ENCODE measurements at regions not wholly inside any gene's neighbourhood (a gene's known extent, or its start where the extent isn't known, plus 50 kb on each side); places are given as distances from the start of the nearest gene placed in this dataset.
A peak's percentile ranks its signal among the peaks of the same experiment; 100 is the strongest.

DNA sequence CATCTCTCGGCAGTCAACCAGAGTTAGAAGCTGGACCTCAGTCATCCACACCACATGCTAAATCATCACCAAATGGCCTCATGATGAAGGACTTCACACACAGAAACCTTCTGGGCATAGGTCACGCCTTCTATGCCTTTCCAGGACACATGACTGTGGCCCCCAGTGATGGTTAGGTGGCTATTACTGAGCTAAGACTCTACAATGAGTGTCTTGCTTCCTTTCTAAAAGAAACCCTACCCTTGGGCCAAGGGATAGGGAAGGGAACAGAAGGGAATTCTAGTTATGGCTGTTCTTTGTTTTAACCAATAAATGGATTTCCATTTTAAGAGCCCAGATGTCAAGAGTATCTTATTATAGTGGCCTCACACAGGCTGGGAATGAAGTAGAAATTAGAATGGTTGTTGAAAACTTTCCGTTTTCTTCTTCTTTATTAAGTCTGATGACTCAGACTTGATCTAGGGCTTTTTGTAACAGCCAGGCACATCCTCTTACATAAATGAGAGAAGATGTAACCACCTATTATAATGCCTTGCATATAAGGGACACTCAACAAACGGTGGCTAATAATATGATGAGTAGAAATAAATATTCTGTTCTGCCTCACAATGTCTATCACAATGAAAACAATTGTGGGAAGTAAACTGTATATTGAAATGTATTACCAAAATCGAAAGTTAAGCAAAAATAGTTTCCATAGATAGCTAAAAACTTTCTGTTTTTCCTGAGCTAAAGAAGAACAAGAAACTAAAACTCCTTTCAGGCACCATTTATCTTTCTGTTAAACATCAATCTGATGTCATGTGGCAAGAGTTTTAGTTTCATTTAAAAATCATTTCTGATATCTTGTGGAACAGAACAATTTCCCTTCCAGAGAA, 62.5 kb upstream of the TOMM7 start:
- Histone ChIP-seq H3K4me2 (ENCODE audit: control insufficient read depth, extremely low read depth, insufficient read depth, low read depth, low read length) (peak overlapping the region; percentile 12), H3K9me1 (ENCODE audit: control insufficient read depth, extremely low read depth, insufficient read depth, low read length) (no peaks in the 10 kb centered on the region), H3K36me3 (ENCODE audit: control insufficient read depth in 2 of 2, extremely low read depth in 1 of 2, insufficient read depth in 2 of 2, low read length in 2 of 2) (peaks cover 0 to 4% of the 10 kb centered on the region in 2 experiments), H3K27me3 (ENCODE audit: control insufficient read depth, extremely low read depth, insufficient read depth, low read length) (no peaks in the 10 kb centered on the region), H3K4me3 (ENCODE audit: control insufficient read depth in 2 of 3, extremely low read depth in 1 of 3, insufficient read depth in 2 of 3, low read depth in 1 of 3, low read length in 3 of 3) (no peak overlapping the region), H3K27ac (ENCODE audit: control insufficient read depth, insufficient read depth, low read length) (no peak overlapping the region), H3K79me2 (ENCODE audit: control insufficient read depth, insufficient read depth, low read length) (no peaks in the 10 kb centered on the region), H3K9me3 (ENCODE audit: control insufficient read depth, low read depth, low read length) (no peaks in the 10 kb centered on the region), H3K9ac (ENCODE audit: control insufficient read depth, extremely low read depth, insufficient read depth, low read length) (no peak overlapping the region), H4K20me1 (ENCODE audit: control insufficient read depth, extremely low read depth, insufficient read depth, low read length) (no peaks in the 10 kb centered on the region), H2AFZ (ENCODE audit: control insufficient read depth, low read length) (no peak overlapping the region), H3K4me1 (ENCODE audit: control insufficient read depth, extremely low read depth, insufficient read depth, low read length) (peaks cover 6% of the 10 kb centered on the region)
- dilution Hi-C loops (cut with MboI; ENCODE audit: extremely low pct_ligation_motif_present, low sequenced_read_pairs): no loop called here
- TF ChIP-seq EZH2 (IDR thresholded peaks at IDR 0.05; ENCODE audit: low read length): no peak
- TF ChIP-seq, protein P1, sequence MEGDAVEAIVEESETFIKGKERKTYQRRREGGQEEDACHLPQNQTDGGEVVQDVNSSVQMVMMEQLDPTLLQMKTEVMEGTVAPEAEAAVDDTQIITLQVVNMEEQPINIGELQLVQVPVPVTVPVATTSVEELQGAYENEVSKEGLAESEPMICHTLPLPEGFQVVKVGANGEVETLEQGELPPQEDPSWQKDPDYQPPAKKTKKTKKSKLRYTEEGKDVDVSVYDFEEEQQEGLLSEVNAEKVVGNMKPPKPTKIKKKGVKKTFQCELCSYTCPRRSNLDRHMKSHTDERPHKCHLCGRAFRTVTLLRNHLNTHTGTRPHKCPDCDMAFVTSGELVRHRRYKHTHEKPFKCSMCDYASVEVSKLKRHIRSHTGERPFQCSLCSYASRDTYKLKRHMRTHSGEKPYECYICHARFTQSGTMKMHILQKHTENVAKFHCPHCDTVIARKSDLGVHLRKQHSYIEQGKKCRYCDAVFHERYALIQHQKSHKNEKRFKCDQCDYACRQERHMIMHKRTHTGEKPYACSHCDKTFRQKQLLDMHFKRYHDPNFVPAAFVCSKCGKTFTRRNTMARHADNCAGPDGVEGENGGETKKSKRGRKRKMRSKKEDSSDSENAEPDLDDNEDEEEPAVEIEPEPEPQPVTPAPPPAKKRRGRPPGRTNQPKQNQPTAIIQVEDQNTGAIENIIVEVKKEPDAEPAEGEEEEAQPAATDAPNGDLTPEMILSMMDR (optimal IDR thresholded peaks at IDR 0.05 in 1 of 3, IDR thresholded peaks at IDR 0.05 in 1 of 3, conservative IDR thresholded peaks at IDR 0.05 in 1 of 3; ENCODE audit: extremely low read depth in 1 of 3, insufficient read depth in 2 of 3, low read length in 3 of 3): no peak
- FAIRE-seq (no peak), DNase-seq (ENCODE audit: low read depth, low spot score) (no peak)

DNA sequence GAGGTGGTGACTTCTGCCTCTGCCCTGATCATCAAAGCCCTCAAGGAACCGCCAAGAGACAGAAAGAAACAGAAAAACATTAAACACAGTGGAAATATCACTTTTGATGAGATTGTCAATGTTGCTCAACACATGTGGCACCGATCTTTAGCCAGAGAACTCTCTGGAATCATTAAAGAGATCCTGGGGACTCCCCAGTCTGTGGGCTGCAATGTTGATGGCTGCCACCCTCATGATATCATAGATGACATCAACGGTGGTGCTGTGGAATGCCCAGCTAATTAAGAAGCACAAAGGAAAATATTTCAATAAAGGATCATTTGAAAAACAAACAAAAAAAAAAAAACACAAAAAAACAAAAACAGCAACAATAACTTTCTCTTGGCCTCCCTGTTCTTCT, 59.5 kb upstream of the TOMM7 start:
- Histone ChIP-seq H3K4me1 (ENCODE audit: control insufficient read depth, extremely low read depth, insufficient read depth, low read length) (peaks cover 6% of the 10 kb centered on the region), H3K27ac (ENCODE audit: control insufficient read depth, insufficient read depth, low read length) (no peak overlapping the region), H3K79me2 (ENCODE audit: control insufficient read depth, insufficient read depth, low read length) (no peaks in the 10 kb centered on the region), H3K27me3 (ENCODE audit: control insufficient read depth, extremely low read depth, insufficient read depth, low read length) (no peaks in the 10 kb centered on the region), H3K36me3 (ENCODE audit: control insufficient read depth in 2 of 2, extremely low read depth in 1 of 2, insufficient read depth in 2 of 2, low read length in 2 of 2) (peaks cover 0 to 4% of the 10 kb centered on the region in 2 experiments), H3K9ac (ENCODE audit: control insufficient read depth, extremely low read depth, insufficient read depth, low read length) (no peak overlapping the region), H3K9me3 (ENCODE audit: control insufficient read depth, low read depth, low read length) (no peaks in the 10 kb centered on the region), H3K4me2 (ENCODE audit: control insufficient read depth, extremely low read depth, insufficient read depth, low read depth, low read length) (no peak overlapping the region), H3K4me3 (ENCODE audit: control insufficient read depth in 2 of 3, extremely low read depth in 1 of 3, insufficient read depth in 2 of 3, low read depth in 1 of 3, low read length in 3 of 3) (no peak overlapping the region), H2AFZ (ENCODE audit: control insufficient read depth, low read length) (no peak overlapping the region), H3K9me1 (ENCODE audit: control insufficient read depth, extremely low read depth, insufficient read depth, low read length) (no peaks in the 10 kb centered on the region), H4K20me1 (ENCODE audit: control insufficient read depth, extremely low read depth, insufficient read depth, low read length) (no peaks in the 10 kb centered on the region)
- TF ChIP-seq, protein P1 (optimal IDR thresholded peaks at IDR 0.05 in 1 of 3, IDR thresholded peaks at IDR 0.05 in 1 of 3, conservative IDR thresholded peaks at IDR 0.05 in 1 of 3; ENCODE audit: extremely low read depth in 1 of 3, insufficient read depth in 2 of 3, low read length in 3 of 3): no peak
- no peak for TF ChIP-seq EZH2 (IDR thresholded peaks at IDR 0.05; ENCODE audit: low read length)
- DNase-seq (ENCODE audit: low read depth, low spot score) (no peak), FAIRE-seq (no peak)
- dilution Hi-C loops (cut with MboI; ENCODE audit: extremely low pct_ligation_motif_present, low sequenced_read_pairs): no loop called here
